ENCODE measurements at regions not wholly inside any gene's neighbourhood (a gene's known extent, or its start where the extent isn't known, plus 50 kb on each side); places are given as distances from the start of the nearest gene placed in this dataset.

GRCh38 chr21:14691914-14692313, 145.8 kb upstream of the SAMSN1 start:
- TF ChIP-seq SIN3A (IDR thresholded peaks at IDR 0.05; ENCODE audit: borderline replicate concordance, insufficient read depth, low read length) (no peak), POLR2AphosphoS5 (IDR thresholded peaks at IDR 0.05; ENCODE audit: low read depth, low read length) (no peak), TAF1 (IDR thresholded peaks at IDR 0.05; ENCODE audit: borderline replicate concordance, insufficient read depth, low read length) (no peak)

Data from PFSK-1 (cell line).